WERI-Rb-1 (cell line): ENCODE measurements at regions not wholly inside any gene's neighbourhood (a gene's known extent, or its start where the extent isn't known, plus 50 kb on each side); places are given as distances from the start of the nearest gene placed in this dataset.

Experiments used
- DNase-seq: peaks from one replicate; pipeline ENCODE4 v3.0.0-alpha.2; 2020
- H3K27ac ChIP-seq: fragments of 250-450 bp; sonication (Bioruptor Pico); 2 replicates; pipeline ENCODE4 v1.5.1; 2020; ENCODE audit warnings: mild to moderate bottlenecking, moderate library complexity
- H3K27me3 ChIP-seq: fragments of 250-450 bp; sonication (Bioruptor Pico); 2 replicates; pipeline ENCODE4 v1.5.1; 2021; ENCODE audit warnings: mild to moderate bottlenecking, low read depth, moderate library complexity; ENCODE audit not compliant: insufficient read depth, severe bottlenecking
- H3K36me3 ChIP-seq: fragments of 250-450 bp; sonication (Bioruptor Pico); 2 replicates; pipeline ENCODE4 v1.5.1; 2020; ENCODE audit warnings: mild to moderate bottlenecking, moderate library complexity
- H3K4me3 ChIP-seq: 2 replicates; pipeline ENCODE4 v1.5.1; 2011; ENCODE audit warnings: low read depth, mild to moderate bottlenecking, control low read depth, low read length
- H3K9me3 ChIP-seq: fragments of 250-450 bp; sonication (Bioruptor Pico); 2 replicates; pipeline ENCODE4 v1.5.1; 2021; ENCODE audit warnings: mild to moderate bottlenecking, moderate library complexity; ENCODE audit not compliant: severe bottlenecking
- TF ChIP-seq, protein P1 (sequence below): IDR thresholded peaks from 2 replicates; pipeline ENCODE4 v1.5.1; 2011; ENCODE audit warnings: low read depth, mild to moderate bottlenecking, control low read depth, inconsistent platforms, low read length

DNA sequence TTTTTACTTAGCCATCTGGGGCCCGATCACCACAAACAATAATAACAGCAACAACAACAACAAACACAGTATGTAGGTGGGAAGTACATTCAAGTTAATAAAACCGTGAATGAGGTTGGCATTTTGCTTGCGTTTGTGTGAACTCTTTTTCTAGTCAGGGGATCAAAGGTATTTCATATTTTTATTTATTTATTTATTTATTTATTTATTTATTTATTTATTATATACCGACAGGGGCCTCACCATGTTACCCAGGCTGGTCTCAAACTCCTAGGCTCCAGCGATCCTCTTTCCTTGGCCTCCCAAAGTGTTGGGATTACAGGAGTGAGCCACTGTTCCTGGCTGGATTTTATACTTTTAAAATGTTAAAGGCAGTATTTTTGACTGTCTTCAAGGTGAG, 325.4 kb downstream of the RAPGEF2 start:
- no peaks in the 10 kb centered on the region for H3K9me3 ChIP-seq
- H3K36me3 ChIP-seq = no peaks in the 10 kb centered on the region
- no peak overlapping the region for H3K4me3 ChIP-seq
- no peaks in the 10 kb centered on the region for H3K27me3 ChIP-seq
- TF ChIP-seq, protein P1, sequence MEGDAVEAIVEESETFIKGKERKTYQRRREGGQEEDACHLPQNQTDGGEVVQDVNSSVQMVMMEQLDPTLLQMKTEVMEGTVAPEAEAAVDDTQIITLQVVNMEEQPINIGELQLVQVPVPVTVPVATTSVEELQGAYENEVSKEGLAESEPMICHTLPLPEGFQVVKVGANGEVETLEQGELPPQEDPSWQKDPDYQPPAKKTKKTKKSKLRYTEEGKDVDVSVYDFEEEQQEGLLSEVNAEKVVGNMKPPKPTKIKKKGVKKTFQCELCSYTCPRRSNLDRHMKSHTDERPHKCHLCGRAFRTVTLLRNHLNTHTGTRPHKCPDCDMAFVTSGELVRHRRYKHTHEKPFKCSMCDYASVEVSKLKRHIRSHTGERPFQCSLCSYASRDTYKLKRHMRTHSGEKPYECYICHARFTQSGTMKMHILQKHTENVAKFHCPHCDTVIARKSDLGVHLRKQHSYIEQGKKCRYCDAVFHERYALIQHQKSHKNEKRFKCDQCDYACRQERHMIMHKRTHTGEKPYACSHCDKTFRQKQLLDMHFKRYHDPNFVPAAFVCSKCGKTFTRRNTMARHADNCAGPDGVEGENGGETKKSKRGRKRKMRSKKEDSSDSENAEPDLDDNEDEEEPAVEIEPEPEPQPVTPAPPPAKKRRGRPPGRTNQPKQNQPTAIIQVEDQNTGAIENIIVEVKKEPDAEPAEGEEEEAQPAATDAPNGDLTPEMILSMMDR = no peak
- H3K27ac ChIP-seq = no peak overlapping the region
- DNase-seq = no peak

DNA sequence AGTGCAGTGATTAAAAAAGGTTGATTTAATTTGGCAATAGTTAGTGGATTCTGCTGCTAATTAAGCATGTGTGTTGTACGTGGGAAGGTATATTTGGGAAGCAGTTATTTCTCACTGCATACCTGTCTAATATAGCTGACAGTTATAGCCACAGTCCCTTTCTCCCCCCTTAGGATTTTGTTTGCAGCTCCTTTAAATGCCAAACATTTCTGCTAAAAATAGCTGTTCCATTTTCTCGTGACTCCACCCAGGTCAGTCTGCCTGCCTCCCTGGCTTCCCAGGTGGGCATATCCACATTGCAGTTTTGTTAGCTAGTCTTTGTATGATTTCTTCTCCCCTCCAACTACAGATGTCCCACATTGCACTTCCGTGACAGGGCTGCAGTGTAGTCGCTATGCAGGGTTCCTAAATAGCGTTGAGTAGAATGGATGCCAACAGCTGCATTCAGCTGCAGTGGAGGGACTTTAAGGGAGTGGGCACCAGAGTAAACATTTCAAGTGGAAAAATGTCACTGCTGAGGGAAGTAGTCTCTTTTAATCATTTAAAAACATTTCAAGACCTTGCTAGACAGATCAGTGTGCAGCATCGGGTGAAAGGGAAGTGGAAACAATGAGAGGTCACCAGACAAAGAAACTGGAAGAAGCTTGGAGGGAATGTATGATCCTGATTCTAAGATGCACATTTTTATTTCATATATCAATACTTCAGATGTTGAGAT, 326.3 kb downstream of the RAPGEF2 start:
- H3K4me3 ChIP-seq = no peak overlapping the region
- DNase-seq = no peak
- TF ChIP-seq, protein P1 = no peak
- no peaks in the 10 kb centered on the region for H3K36me3 ChIP-seq
- no peaks in the 10 kb centered on the region for H3K27me3 ChIP-seq
- no peak overlapping the region for H3K27ac ChIP-seq
- no peaks in the 10 kb centered on the region for H3K9me3 ChIP-seq

DNA sequence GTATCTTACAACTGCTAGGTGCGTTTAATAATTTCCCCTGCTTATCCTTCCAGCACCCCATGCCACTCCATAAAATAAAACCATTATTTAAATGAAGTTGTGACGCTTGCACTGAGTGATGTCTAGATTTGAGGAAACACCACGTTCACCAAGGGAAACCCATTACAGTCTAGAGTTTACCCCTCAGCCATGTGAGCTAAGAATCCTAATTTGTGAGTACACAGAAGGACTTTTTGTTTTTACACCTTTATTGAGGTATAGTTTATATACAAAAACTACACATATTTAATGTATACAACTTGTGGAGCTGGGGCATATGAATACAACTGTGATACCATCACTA, 326.8 kb downstream of the RAPGEF2 start:
- Histone ChIP-seq H3K27me3 (no peaks in the 10 kb centered on the region), H3K9me3 (no peaks in the 10 kb centered on the region), H3K4me3 (no peak overlapping the region), H3K27ac (no peak overlapping the region), H3K36me3 (no peaks in the 10 kb centered on the region)
- TF ChIP-seq, protein P1 = no peak
- no peak for DNase-seq

DNA sequence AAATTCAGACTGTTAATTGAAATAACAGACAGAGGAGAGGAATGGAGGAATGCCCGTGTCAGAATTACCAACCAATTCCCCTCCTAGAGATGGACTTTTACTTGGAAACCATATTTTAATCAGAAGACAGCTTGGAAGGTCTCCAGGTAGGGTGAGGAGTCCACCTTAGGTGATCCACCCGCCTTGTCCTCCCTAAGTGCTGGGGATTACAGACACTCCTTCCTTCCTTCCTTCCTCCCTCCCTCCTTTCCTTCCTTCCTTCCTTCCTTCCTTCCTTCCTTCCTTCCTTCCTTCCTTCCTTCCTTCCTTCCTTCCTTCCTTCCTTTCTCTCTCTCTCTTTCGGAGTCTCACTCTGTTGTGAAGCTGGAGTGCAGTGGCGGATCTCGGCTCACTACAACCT, 328.0 kb downstream of the RAPGEF2 start:
- Histone ChIP-seq H3K27ac (no peak overlapping the region), H3K27me3 (no peaks in the 10 kb centered on the region), H3K4me3 (no peak overlapping the region), H3K9me3 (no peaks in the 10 kb centered on the region), H3K36me3 (no peaks in the 10 kb centered on the region)
- TF ChIP-seq, protein P1 = no peak
- no peak for DNase-seq

DNA sequence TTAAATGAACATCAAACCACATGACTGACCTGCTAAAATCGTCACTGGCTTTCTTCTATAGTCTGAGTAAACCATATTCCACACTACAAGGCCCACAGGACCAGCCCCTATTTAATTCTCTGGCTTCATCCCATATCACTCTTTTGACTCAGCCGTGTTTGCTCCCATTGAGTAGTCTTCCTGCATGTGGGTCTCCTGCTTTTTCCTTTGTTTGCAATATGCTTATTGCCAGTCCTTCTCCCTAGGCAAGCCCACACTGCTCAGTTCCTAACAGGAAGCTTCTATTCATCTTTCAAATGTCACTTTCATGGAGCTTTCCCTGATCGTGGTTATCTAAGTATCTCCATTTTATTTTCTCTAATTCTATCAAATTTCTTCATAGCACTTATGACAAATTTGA, 329.6 kb downstream of the RAPGEF2 start:
- no peaks in the 10 kb centered on the region for H3K36me3 ChIP-seq
- H3K9me3 ChIP-seq = no peaks in the 10 kb centered on the region
- no peaks in the 10 kb centered on the region for H3K27me3 ChIP-seq
- H3K4me3 ChIP-seq = no peak overlapping the region
- no peak for DNase-seq
- TF ChIP-seq, protein P1 = no peak
- no peak overlapping the region for H3K27ac ChIP-seq

DNA sequence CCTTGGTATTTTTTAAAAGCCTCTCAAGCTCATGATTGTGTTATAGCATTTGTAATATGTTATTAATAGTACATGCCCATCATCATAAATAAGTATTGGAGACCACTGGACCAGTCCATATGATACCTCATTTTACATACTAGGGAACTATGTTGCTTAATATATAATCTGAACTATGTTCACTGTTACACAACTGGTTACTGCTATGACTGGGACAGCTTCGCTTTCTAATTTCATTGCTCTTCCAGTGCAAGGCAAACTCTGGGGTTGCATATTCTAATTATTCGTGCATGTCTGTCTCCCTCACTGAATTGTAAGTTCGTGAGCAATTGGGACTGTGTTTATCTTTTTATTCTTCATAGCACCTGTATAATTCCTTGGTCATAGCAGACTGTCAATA, 330.5 kb downstream of the RAPGEF2 start:
- no peak overlapping the region for H3K27ac ChIP-seq
- no peaks in the 10 kb centered on the region for H3K27me3 ChIP-seq
- no peaks in the 10 kb centered on the region for H3K9me3 ChIP-seq
- no peak overlapping the region for H3K4me3 ChIP-seq
- no peak for DNase-seq
- TF ChIP-seq, protein P1 = no peak
- no peaks in the 10 kb centered on the region for H3K36me3 ChIP-seq
